NCI-H82 treated with DMSO at 0.1 percent for 48 hours (cell line): ENCODE measurements at regions not wholly inside any gene's neighbourhood (a gene's known extent, or its start where the extent isn't known, plus 50 kb on each side); places are given as distances from the start of the nearest gene placed in this dataset.

ENCODE experiments used
- DNase-seq: peaks from one replicate; lab custom pipeline; 2025; ENCODE audit not compliant: unreplicated experiment; lab: John Stamatoyannopoulos, UW

- no peak for DNase-seq
Observed at GRCh38 chr15:38646716-38647115, 82.1 kb upstream of the RASGRP1 start.

GRCh38 chr15:38647683-38648082, 83.1 kb upstream of the RASGRP1 start:
- DNase-seq = no peak

DNA sequence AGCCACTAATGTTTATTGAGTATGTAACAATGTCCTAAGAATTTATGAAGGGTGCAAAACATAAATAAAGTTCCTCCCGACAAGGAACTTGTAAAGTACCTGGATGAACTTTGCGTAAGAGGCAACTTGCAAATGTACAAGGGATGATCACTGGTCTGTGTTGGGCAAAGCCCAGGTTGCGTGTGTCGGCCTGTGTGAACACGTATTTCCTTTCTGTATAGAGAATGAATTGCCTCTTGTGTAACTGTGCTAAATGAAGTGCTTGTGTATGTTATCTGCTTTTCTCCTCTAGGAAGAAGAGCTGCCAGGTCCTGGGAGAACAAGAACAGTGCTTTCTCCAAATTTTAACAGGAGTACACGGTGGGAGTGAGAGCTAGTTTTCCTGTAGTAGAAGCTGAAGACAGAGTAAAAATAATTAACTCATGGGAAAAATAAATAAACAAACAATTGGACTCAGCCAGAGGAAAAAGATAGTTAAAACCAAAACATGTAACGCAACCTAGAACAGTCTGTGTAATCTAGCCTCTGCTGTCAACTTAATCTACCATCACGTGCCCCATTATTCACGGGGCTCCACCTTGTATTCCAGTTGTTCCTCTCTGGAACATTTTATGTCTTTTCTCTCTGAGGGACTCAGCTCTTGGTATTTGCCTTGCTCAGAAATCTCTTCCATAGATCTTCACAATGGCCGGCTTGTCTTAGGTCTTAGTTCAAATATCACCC, 83.7 kb upstream of the RASGRP1 start:
- DNase-seq = no peak

DNA sequence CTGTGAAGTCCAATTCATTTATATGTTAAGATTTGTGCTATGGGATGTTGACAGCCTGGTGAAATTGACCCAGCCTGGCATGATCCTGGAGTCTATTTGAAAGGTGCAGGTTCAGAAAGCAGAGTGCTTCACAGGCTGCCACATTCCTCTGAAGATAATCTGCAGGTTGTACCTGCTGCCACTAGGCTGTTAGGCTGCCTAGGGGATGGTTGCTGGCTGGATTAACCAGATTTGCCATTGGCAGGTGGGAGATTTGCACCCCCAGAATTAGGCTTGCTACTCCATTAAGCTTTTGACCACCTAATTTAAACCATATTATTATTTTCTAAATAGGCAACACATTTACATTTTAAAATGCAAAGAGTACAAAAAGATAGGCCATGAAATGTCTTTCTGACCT, 85.8 kb upstream of the RASGRP1 start:
- no peak for DNase-seq

- DNase-seq = no peak
Observed at GRCh38 chr15:38650936-38651327, 86.3 kb upstream of the RASGRP1 start.

- DNase-seq = no peak
Observed at GRCh38 chr15:38651328-38652038, 86.9 kb upstream of the RASGRP1 start.

DNA sequence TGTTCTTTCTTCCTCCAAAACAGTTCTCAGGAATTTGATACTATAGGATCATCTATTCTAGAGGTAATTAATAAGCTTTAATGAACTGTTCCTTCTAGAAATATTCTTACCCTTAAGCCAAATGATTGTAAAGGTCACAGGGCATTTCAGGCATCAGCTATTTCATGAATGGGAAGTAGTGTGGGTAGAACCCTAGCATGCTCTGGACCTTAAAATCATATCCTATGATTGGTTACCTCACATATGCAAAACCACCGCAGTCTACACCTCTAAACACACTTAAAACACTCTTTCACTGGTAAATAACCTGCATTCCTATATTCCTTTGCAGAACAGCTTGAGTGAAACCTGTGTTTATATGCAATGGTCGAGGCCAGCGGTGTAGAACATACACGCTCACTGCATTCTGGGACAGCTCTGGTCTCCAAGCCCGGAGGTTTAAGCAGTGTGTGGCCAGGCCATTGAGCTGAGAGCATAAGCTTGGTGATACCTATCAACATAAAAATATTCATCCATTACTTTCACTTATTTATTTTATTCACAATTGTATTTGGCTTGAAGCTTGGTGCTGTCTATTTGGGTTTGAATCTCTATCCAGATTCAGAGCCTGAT, 87.7 kb upstream of the RASGRP1 start:
- no peak for DNase-seq

- DNase-seq = no peak
Observed at GRCh38 chr15:38652998-38653397, 88.4 kb upstream of the RASGRP1 start.

DNA sequence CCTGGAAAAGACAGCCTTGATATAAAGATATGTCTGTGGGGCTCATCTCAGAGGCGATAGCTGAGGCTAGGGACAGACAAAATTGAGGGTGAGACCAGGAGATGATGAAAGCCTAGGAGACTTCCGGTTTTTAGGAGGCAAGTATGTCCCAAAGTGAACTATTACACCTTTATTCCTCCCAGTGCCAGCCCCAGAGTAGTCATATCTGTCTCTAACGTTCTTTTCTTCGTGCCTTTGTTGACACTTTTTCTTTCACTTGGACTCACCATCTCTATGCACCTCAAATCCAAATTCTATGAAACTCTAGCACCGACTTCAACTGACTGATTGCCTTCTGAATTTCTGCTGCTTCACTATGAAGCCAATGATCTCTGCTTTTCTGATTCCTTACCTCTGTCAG, 93.8 kb upstream of the RASGRP1 start:
- no peak for DNase-seq

- DNase-seq = no peak
Observed at GRCh38 chr15:38660738-38661137, 96.1 kb upstream of the RASGRP1 start.

DNA sequence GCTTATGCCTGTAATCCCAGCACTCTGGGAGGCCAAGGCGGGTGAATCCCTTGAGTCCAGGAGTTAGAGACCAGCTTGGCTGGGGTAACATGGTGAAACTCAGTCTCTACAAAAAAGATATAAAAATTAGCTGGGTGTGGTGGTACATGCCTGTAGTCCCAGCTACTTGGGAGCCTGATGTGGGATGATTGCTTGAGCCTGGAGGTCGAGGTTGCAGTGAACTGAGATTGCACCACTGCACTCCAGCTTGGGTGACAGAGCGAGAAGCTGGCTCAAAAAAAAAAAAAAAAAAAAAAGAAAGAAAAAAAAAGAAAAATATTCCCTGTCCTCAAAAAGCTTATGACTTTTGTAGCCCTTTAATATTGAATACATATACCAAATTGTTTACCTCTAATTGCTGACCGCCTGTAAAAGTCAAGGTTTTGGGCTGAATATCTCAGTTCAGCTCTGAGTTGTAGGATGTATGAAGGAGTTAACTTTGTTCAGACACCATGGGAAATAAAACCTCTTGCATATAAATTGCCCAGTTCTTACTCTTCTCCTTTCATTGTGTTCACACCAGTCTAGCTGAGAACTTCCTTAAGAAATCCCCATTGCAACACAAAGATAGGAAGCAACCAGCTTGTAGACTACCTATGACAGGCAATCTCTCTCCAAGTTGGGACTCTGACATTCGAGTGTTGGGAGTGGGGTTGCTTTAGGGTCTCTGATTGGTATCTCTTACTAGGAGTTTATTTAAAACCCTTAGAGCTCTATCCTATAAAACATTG, 97.6 kb upstream of the RASGRP1 start:
- DNase-seq = no peak

GRCh38 chr15:38662805-38663204, 98.2 kb upstream of the RASGRP1 start:
- DNase-seq = no peak

GRCh38 chr15:38665586-38666305, 101.1 kb upstream of the RASGRP1 start:
- no peak for DNase-seq

GRCh38 chr15:38666865-38667510, 102.4 kb upstream of the RASGRP1 start:
- DNase-seq = no peak

DNA sequence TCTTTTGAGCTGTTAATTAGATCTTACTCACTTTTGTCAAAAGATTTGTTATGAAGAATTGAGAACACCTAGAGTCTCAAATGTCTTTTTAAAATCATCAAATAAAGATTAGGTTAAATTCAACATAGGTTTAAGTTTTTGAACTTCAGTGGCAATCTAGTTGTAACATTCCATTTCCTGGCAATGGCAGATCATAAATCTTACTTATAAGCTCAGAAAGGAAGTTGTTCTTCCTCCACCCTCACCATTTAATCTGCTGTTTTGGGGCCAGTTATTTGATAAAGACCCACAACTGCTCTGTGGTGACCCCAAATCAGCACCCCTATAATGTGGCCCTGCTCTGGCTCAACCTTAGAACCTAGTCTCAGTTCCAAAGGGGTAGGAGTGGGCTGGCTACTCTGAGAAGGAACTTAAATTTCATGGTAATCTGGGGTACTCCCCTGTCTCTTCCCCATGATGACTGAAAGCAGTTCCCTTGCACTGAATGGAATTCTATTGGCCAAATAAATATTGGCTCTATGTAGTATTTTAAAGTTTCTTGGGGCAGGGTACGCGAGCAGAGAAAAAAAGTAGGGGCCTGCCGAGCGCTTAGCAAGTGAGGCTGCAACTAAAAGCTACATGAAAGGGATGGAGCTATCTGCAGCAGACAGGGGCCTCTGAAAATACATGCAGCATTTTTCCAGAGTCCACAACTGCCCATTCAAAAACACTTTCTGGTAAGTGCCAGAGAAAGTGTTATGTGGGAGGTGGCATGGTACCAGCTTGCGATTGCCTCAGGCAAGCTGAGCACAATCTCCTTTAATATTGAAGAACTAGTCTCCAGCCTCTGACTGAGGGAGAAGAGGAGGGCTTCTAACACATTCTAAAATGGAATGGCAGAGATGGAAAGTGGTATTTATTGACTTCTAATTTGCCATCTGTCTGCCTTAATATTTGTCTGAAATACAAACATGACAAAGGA, 103.6 kb upstream of the RASGRP1 start:
- no peak for DNase-seq

GRCh38 chr15:38668898-38669391, 104.3 kb upstream of the RASGRP1 start:
- peak; percentile 77 for DNase-seq

DNA sequence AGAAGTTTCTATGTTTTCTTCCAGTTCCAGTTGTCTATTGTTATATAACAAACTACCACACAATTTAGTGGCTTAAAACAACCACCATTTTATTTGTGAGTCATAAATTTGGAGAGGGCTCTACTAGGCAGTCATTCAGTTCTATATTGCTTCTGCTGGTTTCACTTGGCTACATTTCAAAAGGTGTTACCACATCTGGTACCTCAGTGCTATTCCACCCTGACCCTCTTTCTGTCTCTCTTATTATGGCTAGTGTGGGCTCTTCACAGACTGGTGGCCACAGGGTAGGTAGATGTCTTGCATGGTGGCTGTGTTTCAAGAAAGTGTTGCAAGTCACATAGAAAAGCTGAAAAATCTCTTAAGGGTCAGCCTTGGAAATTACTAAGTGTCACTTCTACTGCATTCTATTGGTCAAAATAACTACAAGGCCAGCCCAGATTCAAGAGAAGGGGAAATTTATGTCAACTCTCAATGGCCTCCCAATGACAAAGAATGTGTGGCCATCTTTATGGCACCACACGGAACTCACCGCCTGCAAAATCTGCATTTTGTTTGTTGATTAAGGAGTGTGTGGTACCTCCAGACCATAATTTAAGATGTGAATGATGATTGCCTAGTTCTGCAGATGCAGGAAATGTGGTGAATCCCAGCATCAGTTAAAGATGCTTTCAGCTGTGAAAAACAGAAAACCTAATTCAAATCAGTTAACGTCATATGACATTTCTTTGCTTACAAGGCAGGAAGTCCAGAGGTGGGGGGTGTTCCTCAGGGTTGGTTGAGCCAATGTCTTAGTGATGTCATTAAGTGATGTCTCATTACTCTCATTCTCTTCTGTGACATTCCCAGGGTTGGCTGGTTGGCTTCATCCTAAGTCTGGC, 105.8 kb upstream of the RASGRP1 start:
- DNase-seq = no peak

GRCh38 chr15:38671006-38671387, 106.4 kb upstream of the RASGRP1 start:
- no peak for DNase-seq
